ENCODE measurements at regions not wholly inside any gene's neighbourhood (a gene's known extent, or its start where the extent isn't known, plus 50 kb on each side); places are given as distances from the start of the nearest gene placed in this dataset.
"Not testable (repeated sequence)": the region's sequence is repeated elsewhere in the genome, so short reads cannot be mapped to it uniquely, and the experiment has no call there.

DNA sequence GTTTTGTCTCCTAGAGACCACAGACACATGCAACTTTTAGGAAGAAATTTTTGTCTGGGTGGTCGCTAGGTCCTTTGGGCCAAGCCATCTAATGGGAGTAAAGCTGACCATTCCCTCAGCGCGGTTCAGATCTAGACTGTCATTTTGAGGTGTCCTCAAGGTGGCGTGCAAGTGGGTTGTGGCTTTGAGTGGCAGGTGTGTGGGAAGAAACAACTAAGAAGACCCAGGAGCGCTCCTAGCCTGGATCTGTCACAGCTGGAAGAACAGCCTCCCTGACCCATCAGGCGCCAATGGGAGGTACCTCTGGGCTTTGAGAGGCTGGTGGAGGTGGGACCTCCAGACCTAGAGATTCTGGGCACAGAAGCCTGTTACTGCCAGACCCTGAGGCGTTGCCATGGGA is 645.1 kb downstream of the KCNJ18 start:
- no peak overlapping the region for H3K9ac ChIP-seq (ENCODE audit: insufficient read depth in 1 of 2, low read length in 2 of 2)
- 54% methylated on average over 7 of the region's 7 CpGs for WGBS, 2 donors
- no peak for ATAC-seq (ENCODE audit: insufficient read depth, low FRiP score)
- no peak for DNase-seq
- H3K4me3 ChIP-seq: no peak overlapping the region
- no peak overlapping the region for H3K27ac ChIP-seq (ENCODE audit: low read depth in 1 of 2, low read length in 1 of 2)
- no peaks in the 10 kb centered on the region for H3K4me1 ChIP-seq (ENCODE audit: control insufficient read depth in 5 of 5, insufficient read depth in 5 of 5, low read length in 5 of 5)
- no peaks in the 10 kb centered on the region for H3K27me3 ChIP-seq (ENCODE audit: control insufficient read depth in 3 of 3, insufficient read depth in 3 of 3, low read length in 2 of 3)
- H3K9me3 ChIP-seq (ENCODE audit: control insufficient read depth in 4 of 4, insufficient read depth in 3 of 4, low read length in 3 of 4): peaks cover 0 to 4% (median 2%) of the 10 kb centered on the region in 4 donors
- H3K36me3 ChIP-seq (ENCODE audit: control insufficient read depth in 4 of 4, insufficient read depth in 4 of 4, low read length in 4 of 4): no peaks in the 10 kb centered on the region
- TF ChIP-seq, protein P1, sequence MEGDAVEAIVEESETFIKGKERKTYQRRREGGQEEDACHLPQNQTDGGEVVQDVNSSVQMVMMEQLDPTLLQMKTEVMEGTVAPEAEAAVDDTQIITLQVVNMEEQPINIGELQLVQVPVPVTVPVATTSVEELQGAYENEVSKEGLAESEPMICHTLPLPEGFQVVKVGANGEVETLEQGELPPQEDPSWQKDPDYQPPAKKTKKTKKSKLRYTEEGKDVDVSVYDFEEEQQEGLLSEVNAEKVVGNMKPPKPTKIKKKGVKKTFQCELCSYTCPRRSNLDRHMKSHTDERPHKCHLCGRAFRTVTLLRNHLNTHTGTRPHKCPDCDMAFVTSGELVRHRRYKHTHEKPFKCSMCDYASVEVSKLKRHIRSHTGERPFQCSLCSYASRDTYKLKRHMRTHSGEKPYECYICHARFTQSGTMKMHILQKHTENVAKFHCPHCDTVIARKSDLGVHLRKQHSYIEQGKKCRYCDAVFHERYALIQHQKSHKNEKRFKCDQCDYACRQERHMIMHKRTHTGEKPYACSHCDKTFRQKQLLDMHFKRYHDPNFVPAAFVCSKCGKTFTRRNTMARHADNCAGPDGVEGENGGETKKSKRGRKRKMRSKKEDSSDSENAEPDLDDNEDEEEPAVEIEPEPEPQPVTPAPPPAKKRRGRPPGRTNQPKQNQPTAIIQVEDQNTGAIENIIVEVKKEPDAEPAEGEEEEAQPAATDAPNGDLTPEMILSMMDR (IDR thresholded peaks at IDR 0.05; ENCODE audit: control extremely low read depth, extremely low read depth): no peak

DNA sequence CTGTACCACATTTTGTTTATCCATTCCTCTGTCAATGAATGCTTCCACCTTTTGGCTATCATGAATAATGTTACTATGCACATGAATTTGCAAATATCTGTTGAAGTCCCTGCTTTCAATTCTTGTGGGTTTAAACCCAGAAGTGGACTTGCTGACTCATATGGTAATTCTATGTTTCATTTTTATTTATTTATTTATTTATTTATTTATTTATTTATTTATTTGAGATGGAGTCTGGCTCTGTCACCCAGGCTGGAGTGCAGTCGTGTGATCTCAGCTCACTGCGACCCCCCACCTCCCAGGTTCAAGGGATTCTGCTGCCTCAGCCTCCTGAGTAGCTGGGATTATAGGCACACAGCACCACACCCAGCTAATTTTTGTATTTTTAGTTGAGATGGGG is 664.3 kb downstream of the KCNJ18 start:
- not testable (repeated sequence) for H3K27me3 ChIP-seq (ENCODE audit: control insufficient read depth in 3 of 3, insufficient read depth in 3 of 3, low read length in 2 of 3); H3K36me3 ChIP-seq (ENCODE audit: control insufficient read depth in 4 of 4, insufficient read depth in 4 of 4, low read length in 4 of 4); DNase-seq; H3K4me1 ChIP-seq (ENCODE audit: control insufficient read depth in 5 of 5, insufficient read depth in 5 of 5, low read length in 5 of 5); H3K27ac ChIP-seq (ENCODE audit: low read depth in 1 of 2, low read length in 1 of 2); H3K4me3 ChIP-seq; H3K9ac ChIP-seq (ENCODE audit: insufficient read depth in 1 of 2, low read length in 2 of 2); H3K9me3 ChIP-seq (ENCODE audit: control insufficient read depth in 4 of 4, insufficient read depth in 3 of 4, low read length in 3 of 4); ATAC-seq (ENCODE audit: insufficient read depth, low FRiP score)
- 47 to 48% methylated on average over 2 of the region's 2 CpGs for WGBS, 2 donors

DNA sequence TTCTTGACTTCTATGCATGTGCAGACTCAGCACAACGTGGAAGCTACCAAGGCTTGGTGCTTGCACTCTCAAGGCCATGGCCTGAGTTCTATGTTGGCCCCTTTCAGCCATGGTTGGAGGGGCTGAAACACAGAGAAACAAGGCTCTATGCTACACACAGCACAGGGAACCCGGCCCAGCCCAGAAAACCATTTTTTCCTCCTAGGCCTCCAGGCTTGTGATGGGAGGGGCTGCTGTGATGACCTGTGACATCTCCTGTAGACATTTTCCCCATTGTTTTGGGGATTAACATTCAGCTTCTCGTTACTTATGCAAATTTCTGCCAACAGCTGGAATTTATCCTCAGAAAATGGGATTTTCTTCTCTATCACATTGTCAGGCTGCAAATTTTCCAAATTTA is 678.7 kb downstream of the KCNJ18 start:
- H3K4me3 ChIP-seq; H3K4me1 ChIP-seq (ENCODE audit: control insufficient read depth in 5 of 5, insufficient read depth in 5 of 5, low read length in 5 of 5); H3K9ac ChIP-seq (ENCODE audit: insufficient read depth in 1 of 2, low read length in 2 of 2); ATAC-seq (ENCODE audit: insufficient read depth, low FRiP score); DNase-seq; H3K9me3 ChIP-seq (ENCODE audit: control insufficient read depth in 4 of 4, insufficient read depth in 3 of 4, low read length in 3 of 4); H3K27ac ChIP-seq (ENCODE audit: low read depth in 1 of 2, low read length in 1 of 2); H3K36me3 ChIP-seq (ENCODE audit: control insufficient read depth in 4 of 4, insufficient read depth in 4 of 4, low read length in 4 of 4); H3K27me3 ChIP-seq (ENCODE audit: control insufficient read depth in 3 of 3, insufficient read depth in 3 of 3, low read length in 2 of 3): not testable (repeated sequence)
- 26 to 37% methylated on average over 3 of the region's 3 CpGs for WGBS, 2 donors

DNA sequence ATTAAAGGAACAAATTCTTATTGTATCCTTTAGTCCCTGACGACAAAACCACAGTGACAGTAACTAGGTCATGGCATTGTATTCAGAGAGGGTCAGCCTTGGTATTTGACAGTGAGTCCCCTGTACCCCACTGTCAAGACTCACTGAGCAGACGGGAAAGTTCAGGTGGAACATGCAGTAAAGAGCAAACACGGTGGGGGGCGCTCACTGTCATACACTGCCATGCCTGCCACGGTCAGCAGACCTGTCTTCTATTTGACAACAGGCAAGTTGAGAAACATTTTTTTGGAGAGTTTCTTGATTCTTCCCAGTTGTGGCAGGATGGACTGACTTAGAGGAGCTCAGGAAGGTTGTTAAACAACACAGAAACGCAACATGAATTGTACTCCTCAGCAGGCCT is 681.6 kb downstream of the KCNJ18 start:
- Histone ChIP-seq H3K9ac (ENCODE audit: insufficient read depth in 1 of 2, low read length in 2 of 2) (no peak overlapping the region), H3K27ac (ENCODE audit: low read depth in 1 of 2, low read length in 1 of 2) (no peak overlapping the region), H3K27me3 (ENCODE audit: control insufficient read depth in 3 of 3, insufficient read depth in 3 of 3, low read length in 2 of 3) (no peaks in the 10 kb centered on the region), H3K4me3 (no peak overlapping the region), H3K4me1 (ENCODE audit: control insufficient read depth in 5 of 5, insufficient read depth in 5 of 5, low read length in 5 of 5) (no peaks in the 10 kb centered on the region), H3K36me3 (ENCODE audit: control insufficient read depth in 4 of 4, insufficient read depth in 4 of 4, low read length in 4 of 4) (no peaks in the 10 kb centered on the region), H3K9me3 (ENCODE audit: control insufficient read depth in 4 of 4, insufficient read depth in 3 of 4, low read length in 3 of 4) (peaks cover 0 to 8% (median 1%) of the 10 kb centered on the region in 4 donors)
- DNase-seq: no peak
- WGBS, 2 donors: 46 to 50% methylated on average over 6 of the region's 6 CpGs
- TF ChIP-seq, protein P1 (IDR thresholded peaks at IDR 0.05; ENCODE audit: control extremely low read depth, extremely low read depth): no peak
- no peak for ATAC-seq (ENCODE audit: insufficient read depth, low FRiP score)

DNA sequence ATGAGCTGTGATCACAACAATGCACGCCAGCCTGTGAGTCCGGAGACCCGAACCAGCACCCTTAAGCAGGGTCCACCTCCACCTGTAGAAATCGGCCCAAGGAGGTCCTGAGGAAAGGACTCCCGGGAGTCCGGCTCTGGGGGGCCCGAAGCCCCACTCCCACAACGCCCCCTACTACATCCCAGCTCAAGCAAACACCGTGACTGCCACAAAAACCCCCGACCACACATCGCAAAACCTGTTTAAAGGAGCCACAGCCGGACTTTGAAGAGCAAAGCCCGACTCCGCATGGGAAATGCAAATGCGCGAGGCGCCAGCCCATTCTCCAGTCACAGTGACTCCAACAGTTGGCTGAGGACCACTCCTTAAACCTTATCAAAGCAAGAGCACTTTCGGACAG is 682.4 kb downstream of the KCNJ18 start:
- H3K36me3 ChIP-seq (ENCODE audit: control insufficient read depth in 4 of 4, insufficient read depth in 4 of 4, low read length in 4 of 4): no peaks in the 10 kb centered on the region
- peaks cover 0 to 8% (median 1%) of the 10 kb centered on the region in 4 donors for H3K9me3 ChIP-seq (ENCODE audit: control insufficient read depth in 4 of 4, insufficient read depth in 3 of 4, low read length in 3 of 4)
- H3K27me3 ChIP-seq (ENCODE audit: control insufficient read depth in 3 of 3, insufficient read depth in 3 of 3, low read length in 2 of 3): no peaks in the 10 kb centered on the region
- H3K27ac ChIP-seq (ENCODE audit: low read depth in 1 of 2, low read length in 1 of 2): no peak overlapping the region
- TF ChIP-seq, protein P1 (IDR thresholded peaks at IDR 0.05; ENCODE audit: control extremely low read depth, extremely low read depth): no peak
- no peak for ATAC-seq (ENCODE audit: insufficient read depth, low FRiP score)
- no peak overlapping the region for H3K9ac ChIP-seq (ENCODE audit: insufficient read depth in 1 of 2, low read length in 2 of 2)
- H3K4me3 ChIP-seq: no peak overlapping the region
- 77 to 83% methylated on average over 18 of the region's 18 CpGs for WGBS, 2 donors
- no peak for DNase-seq
- H3K4me1 ChIP-seq (ENCODE audit: control insufficient read depth in 5 of 5, insufficient read depth in 5 of 5, low read length in 5 of 5): no peaks in the 10 kb centered on the region

DNA sequence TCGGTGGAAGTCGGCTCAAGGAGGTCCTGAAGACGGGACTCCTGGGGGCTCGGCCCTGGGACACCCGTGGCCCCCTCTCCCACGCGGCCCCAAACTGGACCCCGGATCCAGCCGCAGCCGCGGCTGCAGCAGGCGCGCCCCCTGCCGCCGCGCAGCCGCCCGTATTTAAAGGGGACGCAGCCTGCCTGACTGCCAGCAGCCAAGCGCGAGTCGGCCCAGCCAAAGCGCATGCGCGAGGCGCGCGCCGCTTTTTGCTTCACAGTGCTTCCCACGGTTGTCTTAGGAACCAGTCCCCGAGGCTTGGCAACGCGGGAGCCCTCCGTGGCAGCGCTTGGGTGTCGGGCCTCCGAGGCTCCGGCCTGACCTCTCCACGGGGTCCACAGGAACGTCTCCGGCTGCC is 684.4 kb downstream of the KCNJ18 start:
- not testable (repeated sequence) for H3K4me3 ChIP-seq; H3K4me1 ChIP-seq (ENCODE audit: control insufficient read depth in 5 of 5, insufficient read depth in 5 of 5, low read length in 5 of 5); DNase-seq; H3K9ac ChIP-seq (ENCODE audit: insufficient read depth in 1 of 2, low read length in 2 of 2); H3K9me3 ChIP-seq (ENCODE audit: control insufficient read depth in 4 of 4, insufficient read depth in 3 of 4, low read length in 3 of 4); H3K27me3 ChIP-seq (ENCODE audit: control insufficient read depth in 3 of 3, insufficient read depth in 3 of 3, low read length in 2 of 3); ATAC-seq (ENCODE audit: insufficient read depth, low FRiP score); H3K36me3 ChIP-seq (ENCODE audit: control insufficient read depth in 4 of 4, insufficient read depth in 4 of 4, low read length in 4 of 4); H3K27ac ChIP-seq (ENCODE audit: low read depth in 1 of 2, low read length in 1 of 2)
- WGBS, 2 donors: 69 to 87% methylated on average over 19 to 22 of the region's 41 CpGs
